GM18511 (cell line): ENCODE measurements at regions not wholly inside any gene's neighbourhood (a gene's known extent, or its start where the extent isn't known, plus 50 kb on each side); places are given as distances from the start of the nearest gene placed in this dataset.

ENCODE experiments used
- ATAC-seq: cut with Tn5 transposase; IDR thresholded peaks from one replicate; pipeline ENCODE4 v1.9.1; 2021; ENCODE audit warnings: mild to moderate bottlenecking, moderate library complexity; ENCODE audit not compliant: unreplicated experiment

GRCh38 chr1:80961464-80962190, 839.1 kb upstream of the ADGRL2 start:
- ATAC-seq, result no peak

- ATAC-seq, result no peak
Observed at GRCh38 chr1:80933346-80933745, 867.4 kb upstream of the ADGRL2 start.

- no peak for ATAC-seq
Observed at GRCh38 chr1:80931178-80931577, 869.6 kb upstream of the ADGRL2 start.

GRCh38 chr1:80929868-80930508, 870.7 kb upstream of the ADGRL2 start:
- no peak for ATAC-seq

- ATAC-seq, result no peak
Observed at GRCh38 chr1:80926531-80926930, 874.2 kb upstream of the ADGRL2 start.

GRCh38 chr1:80925130-80925805, 875.5 kb upstream of the ADGRL2 start:
- no peak for ATAC-seq

- ATAC-seq, result no peak
Observed at GRCh38 chr1:80924290-80924689, 876.4 kb upstream of the ADGRL2 start.

GRCh38 chr1:80922906-80923305, 877.8 kb upstream of the ADGRL2 start:
- ATAC-seq, result no peak

GRCh38 chr1:80919426-80919825, 881.3 kb upstream of the ADGRL2 start:
- no peak for ATAC-seq

GRCh38 chr1:80918380-80918779, 882.4 kb upstream of the ADGRL2 start:
- no peak for ATAC-seq

GRCh38 chr1:80917826-80918225, 882.9 kb upstream of the ADGRL2 start:
- no peak for ATAC-seq

GRCh38 chr1:80917225-80917624, 883.5 kb upstream of the ADGRL2 start:
- ATAC-seq, result no peak

- no peak for ATAC-seq
Observed at GRCh38 chr1:80915491-80915890, 885.2 kb upstream of the ADGRL2 start.

GRCh38 chr1:80910426-80910825, 890.3 kb upstream of the ADGRL2 start:
- no peak for ATAC-seq

- ATAC-seq, result no peak
Observed at GRCh38 chr1:80909172-80909784, 891.5 kb upstream of the ADGRL2 start.

GRCh38 chr1:80896781-80897356, 903.9 kb upstream of the ADGRL2 start:
- ATAC-seq, result no peak

GRCh38 chr1:80894921-80895320, 905.8 kb upstream of the ADGRL2 start:
- ATAC-seq, result no peak

- ATAC-seq, result no peak
Observed at GRCh38 chr1:80893115-80893514, 907.6 kb upstream of the ADGRL2 start.

- no peak for ATAC-seq
Observed at GRCh38 chr1:80892539-80892938, 908.2 kb upstream of the ADGRL2 start.

GRCh38 chr1:80891871-80892270, 908.9 kb upstream of the ADGRL2 start:
- no peak for ATAC-seq

GRCh38 chr1:80882553-80882952, 918.2 kb upstream of the ADGRL2 start:
- ATAC-seq, result no peak
